ENCODE measurements at regions not wholly inside any gene's neighbourhood (a gene's known extent, or its start where the extent isn't known, plus 50 kb on each side); places are given as distances from the start of the nearest gene placed in this dataset.

GRCh38 chr13:62234780-62235440, 819.3 kb upstream of the PCDH20 start:
- TF ChIP-seq CTCF (IDR thresholded peaks at IDR 0.05; ENCODE audit: low read depth, low read length) (no peak), EZH2phosphoT487 (IDR thresholded peaks at IDR 0.05; ENCODE audit: low read depth) (no peak)
